ENCODE measurements at regions not wholly inside any gene's neighbourhood (a gene's known extent, or its start where the extent isn't known, plus 50 kb on each side); places are given as distances from the start of the nearest gene placed in this dataset.
"Not testable (repeated sequence)": the region's sequence is repeated elsewhere in the genome, so short reads cannot be mapped to it uniquely, and the experiment has no call there.

DNA sequence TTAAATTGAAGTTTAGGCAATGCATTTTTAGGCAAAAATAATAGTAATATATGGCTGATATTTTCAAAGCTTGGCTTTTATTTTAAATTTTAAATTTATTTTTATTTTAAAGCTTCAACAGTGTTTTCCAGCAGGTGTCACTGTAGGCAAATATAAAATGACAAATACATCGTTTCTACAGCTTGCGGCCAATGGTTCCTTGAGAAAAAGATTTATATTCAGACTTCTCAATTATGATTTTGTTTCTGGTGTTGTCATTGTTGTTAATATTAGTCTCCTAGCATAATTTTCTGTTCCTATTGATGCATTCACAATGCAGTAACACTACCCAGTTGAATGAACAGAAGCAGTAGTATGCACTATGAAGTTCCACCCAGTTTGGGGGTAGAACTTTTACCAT is 220.7 kb upstream of the DNAJC19 start:
- Histone ChIP-seq H3K36me3 (ENCODE audit: control insufficient read depth, insufficient read depth, low read length) (no peaks in the 10 kb centered on the region), H3K4me3 (ENCODE audit: low read depth, low read length) (no peak overlapping the region), H3K27me3 (ENCODE audit: control insufficient read depth, insufficient read depth, low read length) (no peaks in the 10 kb centered on the region)
- peak; percentile 36 for TF ChIP-seq CTCF (IDR thresholded peaks at IDR 0.05; ENCODE audit: insufficient read depth, low read length, poor library complexity, severe bottlenecking)
- no peak for DNase-seq (ENCODE audit: low read depth)

DNA sequence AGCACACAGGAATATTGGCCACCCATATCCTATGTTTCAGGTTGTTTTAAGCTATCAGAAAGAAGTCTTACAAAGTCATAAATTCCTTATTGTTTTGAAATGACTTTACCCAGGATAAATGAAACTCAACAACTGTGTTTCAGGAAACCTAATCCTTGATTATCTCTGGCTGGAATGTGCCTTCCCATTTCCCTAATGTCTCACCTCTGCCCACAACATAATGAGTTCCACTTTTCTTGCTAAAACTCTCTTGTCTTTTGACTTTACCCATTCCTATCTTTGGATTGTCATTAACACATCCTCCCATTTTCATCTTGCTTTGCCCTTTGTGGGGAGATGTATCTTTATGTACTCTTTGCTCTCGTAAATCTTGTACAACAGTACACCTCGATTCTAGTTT is 200.0 kb upstream of the DNAJC19 start:
- Histone ChIP-seq H3K27me3 (ENCODE audit: control insufficient read depth, insufficient read depth, low read length) (no peaks in the 10 kb centered on the region), H3K4me3 (ENCODE audit: low read depth, low read length) (no peak overlapping the region), H3K36me3 (ENCODE audit: control insufficient read depth, insufficient read depth, low read length) (no peaks in the 10 kb centered on the region)
- no peak for TF ChIP-seq CTCF (IDR thresholded peaks at IDR 0.05; ENCODE audit: insufficient read depth, low read length, poor library complexity, severe bottlenecking)
- no peak for DNase-seq (ENCODE audit: low read depth)

DNA sequence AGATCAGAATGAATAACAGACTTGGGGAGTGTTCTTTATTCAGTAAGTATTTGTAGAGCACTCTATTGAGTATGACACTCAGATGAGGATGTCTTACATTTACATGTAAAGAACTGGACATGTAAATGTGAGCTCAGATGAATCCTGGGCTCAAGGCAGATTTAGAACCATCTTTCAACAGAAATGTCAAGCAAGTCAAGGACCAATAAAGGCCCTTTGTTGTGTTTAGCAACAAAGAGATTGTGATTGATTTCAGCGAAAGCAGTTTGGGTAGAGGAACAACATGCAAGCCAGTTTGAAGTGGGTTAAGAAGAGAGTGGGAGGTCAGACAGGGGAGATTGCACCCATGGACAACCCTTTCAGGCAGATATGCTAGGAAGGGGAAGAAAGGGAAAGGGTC is 194.2 kb upstream of the DNAJC19 start:
- no peaks in the 10 kb centered on the region for H3K36me3 ChIP-seq (ENCODE audit: control insufficient read depth, insufficient read depth, low read length)
- H3K27me3 ChIP-seq (ENCODE audit: control insufficient read depth, insufficient read depth, low read length), result no peaks in the 10 kb centered on the region
- DNase-seq (ENCODE audit: low read depth), result no peak
- no peak for TF ChIP-seq CTCF (IDR thresholded peaks at IDR 0.05; ENCODE audit: insufficient read depth, low read length, poor library complexity, severe bottlenecking)
- H3K4me3 ChIP-seq (ENCODE audit: low read depth, low read length), result no peak overlapping the region

DNA sequence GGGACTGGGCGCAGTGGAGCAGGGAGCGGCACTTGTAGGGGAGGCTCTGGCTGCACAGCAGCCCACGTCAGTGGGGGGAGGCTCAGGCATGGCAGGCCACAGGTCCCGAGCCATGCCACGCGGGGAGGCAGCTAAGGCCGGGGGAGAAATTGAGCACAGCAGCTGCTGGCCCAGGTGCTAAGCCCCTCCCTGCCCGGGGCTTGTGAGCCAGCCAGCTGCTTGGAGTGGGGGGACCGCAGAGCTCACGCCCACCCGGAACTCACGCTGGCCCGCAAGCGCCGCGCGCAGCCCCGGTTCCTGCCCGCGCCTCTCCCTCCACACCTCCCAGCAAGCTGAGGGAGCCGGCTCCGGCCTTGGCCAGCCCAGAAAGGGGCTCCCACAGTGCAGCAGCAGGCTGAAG is 193.5 kb upstream of the DNAJC19 start:
- not testable (repeated sequence) for DNase-seq (ENCODE audit: low read depth); H3K36me3 ChIP-seq (ENCODE audit: control insufficient read depth, insufficient read depth, low read length); H3K4me3 ChIP-seq (ENCODE audit: low read depth, low read length); H3K27me3 ChIP-seq (ENCODE audit: control insufficient read depth, insufficient read depth, low read length)

- no peak for TF ChIP-seq CTCF (IDR thresholded peaks at IDR 0.05; ENCODE audit: insufficient read depth, low read length, poor library complexity, severe bottlenecking)
- no peak for DNase-seq (ENCODE audit: low read depth)
Measured at GRCh38 chr3:181178991-181179390, 189.5 kb upstream of the DNAJC19 start.

DNA sequence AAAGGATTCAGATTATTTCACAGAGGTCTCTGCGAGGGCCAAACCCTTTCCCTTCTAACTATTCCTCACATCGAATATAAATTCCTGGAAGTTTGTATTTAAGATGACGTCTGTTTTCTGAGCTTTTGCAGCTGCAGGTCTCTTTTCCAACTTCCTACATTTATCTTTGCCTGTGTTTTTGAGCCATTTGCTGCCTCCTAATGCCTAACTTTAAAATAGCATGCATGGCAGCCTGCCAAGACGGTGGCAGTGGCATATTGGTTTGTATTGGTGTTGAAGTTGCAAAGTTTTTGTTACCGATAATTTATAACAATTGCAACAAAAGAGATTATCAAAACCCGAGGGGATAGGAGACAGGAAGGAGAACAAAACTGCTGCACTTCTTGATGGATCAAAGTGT is 187.1 kb upstream of the DNAJC19 start:
- Histone ChIP-seq H3K36me3 (ENCODE audit: control insufficient read depth, insufficient read depth, low read length) (no peaks in the 10 kb centered on the region), H3K27me3 (ENCODE audit: control insufficient read depth, insufficient read depth, low read length) (no peaks in the 10 kb centered on the region), H3K4me3 (ENCODE audit: low read depth, low read length) (no peak overlapping the region)
- peak; percentile 58 for TF ChIP-seq CTCF (IDR thresholded peaks at IDR 0.05; ENCODE audit: insufficient read depth, low read length, poor library complexity, severe bottlenecking)
- peak; percentile 2 for DNase-seq (ENCODE audit: low read depth)

More at GRCh38 chr3:181178991-181179390, 189.5 kb upstream of the DNAJC19 start:
- no peak overlapping the region for H3K4me3 ChIP-seq (ENCODE audit: low read depth, low read length)
- H3K36me3 ChIP-seq (ENCODE audit: control insufficient read depth, insufficient read depth, low read length), result no peaks in the 10 kb centered on the region
- no peaks in the 10 kb centered on the region for H3K27me3 ChIP-seq (ENCODE audit: control insufficient read depth, insufficient read depth, low read length)

Measured in kidney epithelial cell (primary cell).